ENCODE measurements at regions not wholly inside any gene's neighbourhood (a gene's known extent, or its start where the extent isn't known, plus 50 kb on each side); places are given as distances from the start of the nearest gene placed in this dataset.

GRCh38 chr10:33482486-33482885, 148.0 kb upstream of the NRP1 start:
- TF ChIP-seq, protein P1, sequence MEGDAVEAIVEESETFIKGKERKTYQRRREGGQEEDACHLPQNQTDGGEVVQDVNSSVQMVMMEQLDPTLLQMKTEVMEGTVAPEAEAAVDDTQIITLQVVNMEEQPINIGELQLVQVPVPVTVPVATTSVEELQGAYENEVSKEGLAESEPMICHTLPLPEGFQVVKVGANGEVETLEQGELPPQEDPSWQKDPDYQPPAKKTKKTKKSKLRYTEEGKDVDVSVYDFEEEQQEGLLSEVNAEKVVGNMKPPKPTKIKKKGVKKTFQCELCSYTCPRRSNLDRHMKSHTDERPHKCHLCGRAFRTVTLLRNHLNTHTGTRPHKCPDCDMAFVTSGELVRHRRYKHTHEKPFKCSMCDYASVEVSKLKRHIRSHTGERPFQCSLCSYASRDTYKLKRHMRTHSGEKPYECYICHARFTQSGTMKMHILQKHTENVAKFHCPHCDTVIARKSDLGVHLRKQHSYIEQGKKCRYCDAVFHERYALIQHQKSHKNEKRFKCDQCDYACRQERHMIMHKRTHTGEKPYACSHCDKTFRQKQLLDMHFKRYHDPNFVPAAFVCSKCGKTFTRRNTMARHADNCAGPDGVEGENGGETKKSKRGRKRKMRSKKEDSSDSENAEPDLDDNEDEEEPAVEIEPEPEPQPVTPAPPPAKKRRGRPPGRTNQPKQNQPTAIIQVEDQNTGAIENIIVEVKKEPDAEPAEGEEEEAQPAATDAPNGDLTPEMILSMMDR (conservative IDR thresholded peaks at IDR 0.05; ENCODE audit: low read length): no peak
- TF ChIP-seq EZH2phosphoT487 (IDR thresholded peaks at IDR 0.05; ENCODE audit: borderline replicate concordance): no peak
